HCT116 (cell line): ENCODE measurements at regions not wholly inside any gene's neighbourhood (a gene's known extent, or its start where the extent isn't known, plus 50 kb on each side); places are given as distances from the start of the nearest gene placed in this dataset.

ENCODE experiments used
- ATAC-seq: fragments of 200-7000 bp; cut with Tn5 transposase; 2 replicates; pipeline ENCODE4 v1.9.1; 2020; ENCODE audit warnings: mild to moderate bottlenecking, moderate library complexity
- BruUV-seq: library from RNA; stranded (reverse); fragments of 400-500 nt; replicated peaks from 2 replicates; lab custom pipeline; 2021; lab: Mats Ljungman, UMichigan
- CTCF ChIA-PET: fragments of 300-600 bp; sonication (Branson Sonifier 250); formaldehyde crosslinking; loops from one replicate; lab custom pipeline; 2021; ENCODE audit warnings: antibody characterized with exemption; lab: Charles Lee
- POLR2A ChIA-PET: fragments of 300-600, 350-600 bp; sonication (Branson Sonifier 250); formaldehyde crosslinking; loops from one replicate; lab custom pipeline; 2021; ENCODE audit warnings: antibody characterized with exemption; lab: Charles Lee
- RAD21 ChIA-PET, 2 experiments: fragments of 300-600 bp; sonication (Branson Sonifier 250); formaldehyde crosslinking; loops; one replicate each; lab custom pipeline; 2023; ENCODE audit warnings: low total read pairs in 2 of 2; ENCODE audit not compliant: uncharacterized antibody in 2 of 2, unreplicated experiment in 2 of 2, low non-redundant PET in 1 of 2; lab: Charles Lee
- DNase-seq: peaks from one replicate; pipeline ENCODE4 v3.0.0-alpha.2; 2010; ENCODE audit warnings: low read depth, low spot score
- H2AFZ ChIP-seq: fragments of 200-600 bp; shearing (Covaris generic), sonication (generic); 2 replicates; pipeline ENCODE4 v1.6.1; 2017; ENCODE audit warnings: low read depth, mixed run types, mixed read lengths, antibody characterized with exemption, low read length; ENCODE audit not compliant: poor library complexity, severe bottlenecking
- H3K27ac ChIP-seq: 2 replicates; pipeline ENCODE4 v1.5.1; 2012; ENCODE audit warnings: low read depth, low read length
- H3K27me3 ChIP-seq: fragments of 200-600 bp; sonication (generic); 2 replicates; pipeline ENCODE4 v1.6.1; 2016; ENCODE audit warnings: mixed run types, low read length, mixed read lengths; ENCODE audit not compliant: insufficient read depth
- H3K36me3 ChIP-seq, 2 experiments: fragments of 200-500 bp in 1 of 2; fragments of 200-600 bp in 1 of 2; sonication (Bioruptor generic) in 1 of 2; sonication (generic) in 1 of 2; 2 replicates each; pipeline versions ENCODE4 v1.5.1 to v1.6.1; 2014 to 2016; ENCODE audit warnings: low read length in 2 of 2, inconsistent platforms in 1 of 2, mixed read lengths in 1 of 2, mixed run types in 1 of 2; ENCODE audit not compliant: insufficient read depth in 2 of 2, control insufficient read depth in 1 of 2
- H3K4me1 ChIP-seq, 2 experiments: fragments of 200-600 bp in 1 of 2; sonication (generic) in 1 of 2; 2 replicates each; pipeline versions ENCODE4 v1.5.1 to v1.6.1; 2012 to 2017; ENCODE audit warnings: low read length in 2 of 2, inconsistent platforms in 1 of 2, mild to moderate bottlenecking in 1 of 2, mixed read lengths in 1 of 2, mixed run types in 1 of 2, moderate library complexity in 1 of 2; ENCODE audit not compliant: insufficient read depth in 2 of 2, control insufficient read depth in 1 of 2
- H3K4me2 ChIP-seq: fragments of 200-600 bp; sonication (generic); 2 replicates; pipeline ENCODE4 v1.6.1; 2017; ENCODE audit warnings: mixed run types, low read length, mixed read lengths
- H3K4me3 ChIP-seq, 2 experiments: fragments of 200-600 bp in 1 of 2; sonication (generic) in 1 of 2; replicated peaks in 1 of 2; 2 replicates each; pipeline ENCODE4 v1.5.1; 2011 to 2016; ENCODE audit warnings: low read length in 2 of 2, control low read depth in 1 of 2, low read depth in 1 of 2, mild to moderate bottlenecking in 1 of 2, mixed read lengths in 1 of 2, mixed run types in 1 of 2
- H3K79me2 ChIP-seq: fragments of 200-600 bp; sonication (generic); 2 replicates; pipeline ENCODE4 v1.6.1; 2017; ENCODE audit warnings: mild to moderate bottlenecking, mixed run types, low read length, moderate library complexity, mixed read lengths; ENCODE audit not compliant: insufficient read depth
- H3K9ac ChIP-seq: fragments of 200-600 bp; sonication (generic); 2 replicates; pipeline ENCODE4 v1.6.1; 2016; ENCODE audit warnings: low read length, mixed read lengths
- H3K9me2 ChIP-seq: fragments of 200-600 bp; sonication (generic), shearing (Covaris generic); 2 replicates; pipeline ENCODE4 v1.6.1; 2017; ENCODE audit warnings: mixed run types, mild to moderate bottlenecking, moderate library complexity; ENCODE audit not compliant: insufficient read depth
- H3K9me3 ChIP-seq, 2 experiments: fragments of 200-500 bp in 1 of 2; fragments of 200-600 bp in 1 of 2; sonication (Bioruptor generic) in 1 of 2; sonication (generic) in 1 of 2; 2 replicates each; pipeline ENCODE4 v1.6.1; 2014 to 2017; ENCODE audit warnings: low read length in 2 of 2, mixed read lengths in 2 of 2, inconsistent platforms in 1 of 2, low read depth in 1 of 2, mild to moderate bottlenecking in 1 of 2, mixed run types in 1 of 2, moderate library complexity in 1 of 2; ENCODE audit not compliant: control insufficient read depth in 1 of 2, insufficient read depth in 1 of 2
- H4K20me1 ChIP-seq: fragments of 200-600 bp; sonication (generic), shearing (Covaris generic); 2 replicates; pipeline ENCODE4 v1.6.1; 2017; ENCODE audit warnings: mixed run types, mild to moderate bottlenecking, moderate library complexity; ENCODE audit not compliant: insufficient read depth
- CTCF ChIP-seq, 3 experiments: fragments of 200-600 bp in 1 of 3; sonication (generic) in 1 of 3; IDR thresholded peaks in 2 of 3; conservative IDR thresholded peaks in 1 of 3; 2 replicates each; pipeline ENCODE4 v1.5.1; 2012 to 2017; ENCODE audit warnings: low read depth in 2 of 3, low read length in 2 of 3, antibody characterized with exemption in 1 of 3, borderline replicate concordance in 1 of 3, control low read depth in 1 of 3, mild to moderate bottlenecking in 1 of 3, mixed read lengths in 1 of 3, mixed run types in 1 of 3, moderate library complexity in 1 of 3; ENCODE audit not compliant: insufficient read depth in 1 of 3
- EZH2phosphoT487 ChIP-seq: fragments of 200-600 bp; IDR thresholded peaks from 2 replicates; pipeline ENCODE4 v1.6.1; 2018; ENCODE audit warnings: antibody characterized with exemption, borderline replicate concordance
- POLR2A ChIP-seq: IDR thresholded peaks from 2 replicates; pipeline ENCODE4 v1.7.0; 2011; ENCODE audit warnings: borderline replicate concordance; ENCODE audit not compliant: insufficient read depth, insufficient read length; ENCODE audit errors: extremely low read depth
- POLR2AphosphoS5 ChIP-seq: IDR thresholded peaks from 2 replicates; pipeline ENCODE4 v1.6.1; 2011; ENCODE audit warnings: mild to moderate bottlenecking, low read depth, low read length, moderate library complexity
- RAD21 ChIP-seq: IDR thresholded peaks from 2 replicates; pipeline ENCODE4 v1.6.1; 2012; ENCODE audit warnings: low read depth, mild to moderate bottlenecking
- REST ChIP-seq: IDR thresholded peaks from 2 replicates; pipeline ENCODE4 v1.6.1; 2012; ENCODE audit warnings: low read depth
- ZBTB33 ChIP-seq: IDR thresholded peaks from 2 replicates; pipeline ENCODE4 v1.6.1; 2011; ENCODE audit warnings: mild to moderate bottlenecking, low read length, moderate library complexity; ENCODE audit not compliant: insufficient replicate concordance; ENCODE audit errors: extremely low read depth
- ZFX ChIP-seq: fragments of 450-650 bp; IDR thresholded peaks from 2 replicates; pipeline ENCODE4 v1.6.1; 2017
- ZNF274 ChIP-seq: fragments of 200-500 bp; sonication (Bioruptor generic); IDR thresholded peaks from 2 replicates; pipeline ENCODE4 v1.6.1; 2014; ENCODE audit warnings: mild to moderate bottlenecking, low read depth, low read length, inconsistent platforms
- intact Hi-C: fragments of 100-400 bp; cut with micrococcal nuclease; formaldehyde crosslinking; loops from 2 replicates; pipeline ENCODE4 v1.10.0; 2022

GRCh38 chr11:116187026-116187425, 585.8 kb downstream of the BUD13 start:
- no peaks in the 10 kb centered on the region for H3K9me2 ChIP-seq
- RAD21 ChIA-PET: no interaction called here
- no peak overlapping the region for H3K4me3 ChIP-seq
- H3K36me3 ChIP-seq: no peaks in the 10 kb centered on the region
- intact Hi-C loops: no loop called here
- no peaks in the 10 kb centered on the region for H4K20me1 ChIP-seq
- DNase-seq (no peak), ATAC-seq (no peak)
- no peaks in the 10 kb centered on the region for H3K79me2 ChIP-seq
- H2AFZ ChIP-seq: no peak overlapping the region
- no peak overlapping the region for H3K4me2 ChIP-seq
- H3K9ac ChIP-seq: no peak overlapping the region
- H3K9me3 ChIP-seq: no peaks in the 10 kb centered on the region
- H3K27ac ChIP-seq: no peak overlapping the region
- H3K27me3 ChIP-seq: 0 out of 2 replicates have a peak, but pooled peaks cover 3% of the 10 kb centered on the region
- POLR2A ChIA-PET: interaction anchor here (0.5 kb wide), 1 partner anchor 13 kb away, joined by 3 read pairs; no protein-coding TSS in a partner anchor
- TF ChIP-seq EZH2phosphoT487 (no peak), RAD21 (no peak), ZBTB33 (no peak), POLR2AphosphoS5 (no peak), ZNF274 (no peak), CTCF (IDR thresholded peaks at IDR 0.05 in 2 of 3, conservative IDR thresholded peaks at IDR 0.05 in 1 of 3; ENCODE audit: borderline replicate concordance in 1 of 3, insufficient read depth in 1 of 3, low read depth in 2 of 3, low read length in 2 of 3) (no peak), ZFX (no peak), POLR2A (no peak), REST (no peak)
- CTCF ChIA-PET: no interaction called here
- no peaks in the 10 kb centered on the region for H3K4me1 ChIP-seq
- BruUV-seq: no TSS peak
